Fibroblast of lung (primary cell): ENCODE measurements at regions not wholly inside any gene's neighbourhood (a gene's known extent, or its start where the extent isn't known, plus 50 kb on each side); places are given as distances from the start of the nearest gene placed in this dataset.

Experiments
- EZH2 ChIP-seq: IDR thresholded peaks from 2 replicates; pipeline ENCODE4 v1.5.1; 2012; ENCODE audit warnings: low read length, control low read depth, mild to moderate bottlenecking; ENCODE audit errors: missing control alignments
- TF ChIP-seq, protein P1 (sequence below), 2 donors: IDR thresholded peaks in 1 of 2; conservative IDR thresholded peaks in 1 of 2; 1 replicate in 1 of 2; 2 replicates in 1 of 2; pipeline ENCODE4 v1.5.1; 2011 to 2012; ENCODE audit warnings: low read length in 2 of 2, control low read depth in 1 of 2, inconsistent platforms in 1 of 2, low read depth in 1 of 2, mild to moderate bottlenecking in 1 of 2

DNA sequence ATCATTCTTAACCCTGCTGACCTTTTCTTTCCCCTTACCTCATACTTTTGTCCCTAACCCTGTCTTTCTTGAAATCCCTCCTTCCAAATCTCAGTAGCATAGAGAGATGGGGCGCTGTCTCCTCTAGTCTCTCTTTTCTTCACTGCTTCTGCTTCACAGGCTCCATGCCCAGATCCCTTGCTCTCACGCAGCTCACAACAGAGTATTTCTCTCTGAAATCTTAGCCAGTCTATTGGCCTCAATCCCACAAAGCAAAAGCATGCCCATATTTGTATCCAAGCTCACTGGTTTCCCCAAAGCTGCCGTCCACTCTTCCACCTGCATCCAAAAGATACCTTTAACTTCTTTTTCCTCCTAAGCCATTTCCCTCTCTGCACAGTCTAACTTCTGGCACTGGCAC, 526.8 kb downstream of the PLXDC2 start:
- TF ChIP-seq, protein P1, sequence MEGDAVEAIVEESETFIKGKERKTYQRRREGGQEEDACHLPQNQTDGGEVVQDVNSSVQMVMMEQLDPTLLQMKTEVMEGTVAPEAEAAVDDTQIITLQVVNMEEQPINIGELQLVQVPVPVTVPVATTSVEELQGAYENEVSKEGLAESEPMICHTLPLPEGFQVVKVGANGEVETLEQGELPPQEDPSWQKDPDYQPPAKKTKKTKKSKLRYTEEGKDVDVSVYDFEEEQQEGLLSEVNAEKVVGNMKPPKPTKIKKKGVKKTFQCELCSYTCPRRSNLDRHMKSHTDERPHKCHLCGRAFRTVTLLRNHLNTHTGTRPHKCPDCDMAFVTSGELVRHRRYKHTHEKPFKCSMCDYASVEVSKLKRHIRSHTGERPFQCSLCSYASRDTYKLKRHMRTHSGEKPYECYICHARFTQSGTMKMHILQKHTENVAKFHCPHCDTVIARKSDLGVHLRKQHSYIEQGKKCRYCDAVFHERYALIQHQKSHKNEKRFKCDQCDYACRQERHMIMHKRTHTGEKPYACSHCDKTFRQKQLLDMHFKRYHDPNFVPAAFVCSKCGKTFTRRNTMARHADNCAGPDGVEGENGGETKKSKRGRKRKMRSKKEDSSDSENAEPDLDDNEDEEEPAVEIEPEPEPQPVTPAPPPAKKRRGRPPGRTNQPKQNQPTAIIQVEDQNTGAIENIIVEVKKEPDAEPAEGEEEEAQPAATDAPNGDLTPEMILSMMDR (conservative IDR thresholded peaks at IDR 0.05 in 1 of 2, IDR thresholded peaks at IDR 0.05 in 1 of 2; ENCODE audit: low read depth in 1 of 2, low read length in 2 of 2), result no peak
- TF ChIP-seq EZH2, result no peak
